SU-DHL-6 (cell line): ENCODE measurements at regions not wholly inside any gene's neighbourhood (a gene's known extent, or its start where the extent isn't known, plus 50 kb on each side); places are given as distances from the start of the nearest gene placed in this dataset.
"Not testable (repeated sequence)": the region's sequence is repeated elsewhere in the genome, so short reads cannot be mapped to it uniquely, and the experiment has no call there.

Experiments used
- H2AFZ ChIP-seq: fragments of 200-600 bp; sonication (generic); 2 replicates; pipeline ENCODE4 v1.6.1; 2014; ENCODE audit warnings: low read depth, mild to moderate bottlenecking, moderate library complexity, mixed read lengths, antibody characterized with exemption, low read length; ENCODE audit not compliant: severe bottlenecking
- H3F3A ChIP-seq: fragments of 200-600 bp; shearing (Covaris generic); 2 replicates; pipeline ENCODE4 v1.6.0; 2016; ENCODE audit warnings: antibody characterized with exemption, mild to moderate bottlenecking; ENCODE audit not compliant: insufficient read depth
- H3K27ac ChIP-seq: fragments of 200-600 bp; sonication (generic); 2 replicates; pipeline ENCODE4 v1.5.1; 2016; ENCODE audit warnings: low read depth, mild to moderate bottlenecking, low read length, moderate library complexity, mixed read lengths
- H3K27me3 ChIP-seq: fragments of 200-600 bp; sonication (generic), shearing (Covaris generic); 2 replicates; pipeline ENCODE4 v1.6.0; 2014; ENCODE audit warnings: mild to moderate bottlenecking, low read length
- H3K36me3 ChIP-seq: fragments of 200-600 bp; sonication (generic); 2 replicates; pipeline ENCODE4 v1.6.1; 2014; ENCODE audit warnings: mild to moderate bottlenecking, low read length, mixed read lengths
- H3K4me2 ChIP-seq: fragments of 300-600, 200-600 bp; shearing (Covaris generic), sonication (generic); 2 replicates; pipeline ENCODE4 v1.6.0; 2014; ENCODE audit warnings: low read length, low read depth, mild to moderate bottlenecking; ENCODE audit not compliant: poor library complexity, severe bottlenecking
- H3K4me3 ChIP-seq: fragments of 200-600 bp; sonication (generic); 2 replicates; pipeline ENCODE4 v1.5.1; 2014; ENCODE audit warnings: antibody characterized with exemption, low read length, mild to moderate bottlenecking, mixed read lengths; ENCODE audit not compliant: insufficient read depth, poor library complexity, severe bottlenecking
- H3K79me2 ChIP-seq: fragments of 200-600 bp; sonication (generic); 2 replicates; pipeline ENCODE4 v1.6.1; 2014; ENCODE audit warnings: mild to moderate bottlenecking, low read length, moderate library complexity; ENCODE audit not compliant: insufficient read depth
- H3K9ac ChIP-seq: fragments of 200-600 bp; sonication (generic); 2 replicates; pipeline ENCODE4 v1.7.0; 2014; ENCODE audit warnings: mild to moderate bottlenecking, low read length
- H3K9me2 ChIP-seq: fragments of 200-600 bp; sonication (generic); replicated peaks from 2 replicates; pipeline ENCODE4 v1.6.1; 2014; ENCODE audit warnings: low read length; ENCODE audit not compliant: insufficient read depth
- H3K9me3 ChIP-seq: fragments of 200-600 bp; sonication (generic); 2 replicates; pipeline ENCODE4 v1.6.1; 2014; ENCODE audit warnings: low read length, mixed read lengths; ENCODE audit not compliant: insufficient read depth
- H4K20me1 ChIP-seq: fragments of 200-600 bp; sonication (generic); 2 replicates; pipeline ENCODE4 v1.6.1; 2014; ENCODE audit warnings: low read depth, mild to moderate bottlenecking, antibody characterized with exemption, low read length, moderate library complexity, mixed read lengths
- CTCF ChIP-seq: fragments of 200-600 bp; sonication (generic); IDR thresholded peaks from one replicate; pipeline ENCODE4 v1.5.1; 2017; ENCODE audit warnings: antibody characterized with exemption, mild to moderate bottlenecking, low read length, moderate library complexity; ENCODE audit not compliant: insufficient read depth, poor library complexity, severe bottlenecking
- EZH2phosphoT487 ChIP-seq: fragments of 200-600 bp; sonication (generic), shearing (Covaris generic); conservative IDR thresholded peaks from 2 replicates; pipeline ENCODE4 v1.6.1; 2018; ENCODE audit warnings: mild to moderate bottlenecking, antibody characterized with exemption, low read length, moderate library complexity, mixed read lengths

- no peaks in the 10 kb centered on the region for H3K9me2 ChIP-seq
- no peaks in the 10 kb centered on the region for H3K79me2 ChIP-seq
- no peaks in the 10 kb centered on the region for H3F3A ChIP-seq
- H3K27ac ChIP-seq: no peak overlapping the region
- no peak overlapping the region for H3K4me3 ChIP-seq
- no peaks in the 10 kb centered on the region for H4K20me1 ChIP-seq
- H3K36me3 ChIP-seq: no peaks in the 10 kb centered on the region
- TF ChIP-seq CTCF (no peak), EZH2phosphoT487 (no peak)
- H3K9ac ChIP-seq: no peak overlapping the region
- H3K9me3 ChIP-seq: no peaks in the 10 kb centered on the region
- no peak overlapping the region for H2AFZ ChIP-seq
- no peak overlapping the region for H3K4me2 ChIP-seq
- no peaks in the 10 kb centered on the region for H3K27me3 ChIP-seq
Measured at GRCh38 chrX:13158911-13159310, 114.5 kb upstream of the FAM9C start.

GRCh38 chrX:13155550-13155949 is 111.1 kb upstream of the FAM9C start:
- H4K20me1 ChIP-seq, H3K27me3 ChIP-seq, H3K9me2 ChIP-seq, H3K27ac ChIP-seq, H3K9ac ChIP-seq, H3K4me3 ChIP-seq, H3F3A ChIP-seq, H3K36me3 ChIP-seq, H2AFZ ChIP-seq, H3K4me2 ChIP-seq, H3K9me3 ChIP-seq, H3K79me2 ChIP-seq: not testable (repeated sequence)

GRCh38 chrX:13153796-13154195 is 109.4 kb upstream of the FAM9C start:
- H3K27ac ChIP-seq: no peak overlapping the region
- H3K4me3 ChIP-seq: no peak overlapping the region
- H3K9me2 ChIP-seq: no peaks in the 10 kb centered on the region
- no peaks in the 10 kb centered on the region for H3F3A ChIP-seq
- no peak overlapping the region for H3K4me2 ChIP-seq
- no peaks in the 10 kb centered on the region for H3K36me3 ChIP-seq
- no peak for TF ChIP-seq EZH2phosphoT487
- TF ChIP-seq CTCF: no peak
- H3K9me3 ChIP-seq: no peaks in the 10 kb centered on the region
- H4K20me1 ChIP-seq: no peaks in the 10 kb centered on the region
- no peaks in the 10 kb centered on the region for H3K27me3 ChIP-seq
- H2AFZ ChIP-seq: no peak overlapping the region
- no peak overlapping the region for H3K9ac ChIP-seq
- H3K79me2 ChIP-seq: no peaks in the 10 kb centered on the region

GRCh38 chrX:13152518-13153185 is 108.2 kb upstream of the FAM9C start:
- Histone ChIP-seq H3K9me2 (no peaks in the 10 kb centered on the region), H3K4me3 (no peak overlapping the region), H3F3A (no peaks in the 10 kb centered on the region), H3K27ac (no peak overlapping the region), H3K9ac (no peak overlapping the region), H3K36me3 (no peaks in the 10 kb centered on the region), H3K27me3 (no peaks in the 10 kb centered on the region), H2AFZ (no peak overlapping the region), H3K9me3 (no peaks in the 10 kb centered on the region), H3K79me2 (no peaks in the 10 kb centered on the region), H3K4me2 (no peak overlapping the region), H4K20me1 (no peaks in the 10 kb centered on the region)
- TF ChIP-seq EZH2phosphoT487: no peak
